SIG-M5 (cell line): ENCODE measurements at regions not wholly inside any gene's neighbourhood (a gene's known extent, or its start where the extent isn't known, plus 50 kb on each side); places are given as distances from the start of the nearest gene placed in this dataset.
"Not testable (repeated sequence)": the region's sequence is repeated elsewhere in the genome, so short reads cannot be mapped to it uniquely, and the experiment has no call there.

Experiments used
- DNase-seq: peaks from one replicate; lab custom pipeline; 2025; lab: John Stamatoyannopoulos, UW

DNA sequence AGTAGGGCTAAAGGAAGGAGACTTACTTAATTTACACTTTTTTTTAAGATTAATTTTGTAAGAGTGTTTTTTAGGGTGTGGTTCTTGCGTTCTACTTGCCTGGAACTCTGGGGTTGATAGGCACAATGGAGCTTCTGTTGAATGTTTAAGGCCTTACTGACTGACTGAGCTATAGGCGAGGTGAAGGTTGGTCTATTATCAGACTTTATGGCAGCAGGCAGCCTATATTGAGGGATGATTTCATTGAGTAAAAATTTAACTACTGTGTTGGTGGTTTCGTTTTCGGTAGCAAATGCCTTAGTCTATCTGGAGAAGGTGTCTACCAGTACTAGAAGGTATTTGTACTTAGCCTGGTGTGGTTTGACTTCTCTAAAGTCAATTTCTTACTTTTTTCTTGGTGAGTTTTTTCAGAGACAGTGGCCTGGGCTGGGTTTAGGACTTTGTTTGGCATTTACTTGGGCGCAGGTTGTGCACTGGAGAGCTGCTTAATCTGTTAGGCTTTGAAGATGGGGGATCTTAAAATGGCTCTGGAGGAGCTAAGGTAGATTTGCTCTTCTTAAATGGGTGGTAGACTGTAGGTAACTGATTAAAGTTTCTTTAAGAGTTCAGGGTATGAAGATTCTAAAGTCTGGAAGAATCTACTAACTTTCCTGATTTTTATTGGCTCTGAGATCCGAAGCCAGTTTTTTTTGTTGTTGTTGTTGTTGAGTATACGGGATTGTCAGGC is 164.5 kb upstream of the CCZ1B start:
- DNase-seq: not testable (repeated sequence)

DNA sequence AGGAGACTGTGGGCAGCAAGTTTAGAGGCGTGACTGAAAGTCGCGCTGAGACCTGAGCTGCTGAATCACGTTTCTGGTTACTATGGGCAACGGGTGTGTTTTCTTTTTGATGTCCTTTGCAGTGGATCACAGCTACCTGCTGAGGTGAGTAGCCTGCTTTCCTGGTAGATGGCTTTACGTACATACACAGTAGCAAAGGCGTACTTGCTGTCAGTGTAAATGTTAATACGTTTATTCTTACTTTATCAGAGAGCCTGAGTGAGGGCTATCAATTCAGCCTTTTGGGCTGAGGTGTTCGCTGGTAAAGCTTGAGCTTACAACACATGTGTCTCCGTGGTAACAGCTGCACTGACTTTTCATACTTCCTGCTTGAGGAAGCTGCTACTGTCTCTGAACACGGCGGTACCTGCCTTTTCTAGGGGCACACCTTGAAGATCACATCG is 165.1 kb upstream of the CCZ1B start:
- not testable (repeated sequence) for DNase-seq

DNA sequence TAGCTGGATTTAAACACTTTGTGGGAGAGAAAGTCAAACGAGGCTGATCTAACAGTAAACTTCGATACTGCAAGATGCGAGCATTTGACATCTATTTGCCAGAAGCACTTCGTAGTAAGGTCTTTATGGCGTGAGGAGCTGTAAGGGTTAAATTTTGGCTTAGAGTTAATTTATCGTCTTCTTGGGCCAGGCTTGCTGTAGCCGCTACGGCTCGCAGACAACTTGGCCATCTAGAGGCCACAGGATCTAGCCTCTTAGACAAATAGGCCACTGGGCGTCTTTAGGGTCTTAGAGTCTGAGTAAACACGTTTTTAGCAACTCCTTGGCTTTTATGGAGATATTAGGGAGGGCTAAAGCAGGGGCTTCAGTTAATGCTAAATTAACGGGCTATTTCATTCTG is 165.6 kb upstream of the CCZ1B start:
- not testable (repeated sequence) for DNase-seq

DNA sequence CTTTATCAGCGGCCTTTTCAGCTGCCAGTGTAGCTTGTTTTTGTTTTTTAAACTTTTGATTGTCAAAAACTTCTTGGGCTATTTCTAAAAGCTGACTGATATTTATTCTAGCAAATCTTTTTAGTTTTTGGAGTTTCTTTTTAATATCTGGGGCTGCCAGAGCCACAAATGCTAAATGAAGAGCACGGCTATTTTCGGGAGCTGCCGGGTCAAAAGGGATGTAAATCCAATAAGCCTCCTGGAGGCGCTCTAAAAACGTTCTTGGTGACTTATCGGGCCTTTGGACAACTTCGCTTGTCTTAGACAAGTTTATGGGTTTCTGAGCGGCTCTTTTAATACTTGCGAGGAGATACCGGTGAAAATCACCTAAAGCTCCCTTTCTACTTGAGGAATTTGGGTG is 166.1 kb upstream of the CCZ1B start:
- not testable (repeated sequence) for DNase-seq

DNA sequence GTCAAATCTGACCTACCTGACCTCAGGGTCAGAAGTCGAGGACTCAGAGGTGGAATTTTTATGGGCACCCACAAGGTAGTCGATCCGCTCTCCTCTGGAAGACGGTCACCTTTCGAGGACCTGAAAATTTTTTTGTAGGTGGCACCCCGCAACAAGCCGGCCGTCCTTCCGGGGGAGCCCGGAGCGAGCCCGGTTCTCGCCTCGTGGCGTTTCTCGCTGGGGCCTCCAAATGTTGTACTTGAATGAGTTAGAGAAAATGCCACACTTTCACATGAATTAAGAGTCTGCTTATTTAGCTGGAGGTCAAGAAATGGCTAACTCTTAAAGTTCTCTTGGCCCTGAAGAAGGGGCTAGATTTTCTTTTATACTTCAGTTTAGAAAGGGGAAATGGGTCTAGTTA is 169.0 kb upstream of the CCZ1B start:
- DNase-seq: not testable (repeated sequence)

DNA sequence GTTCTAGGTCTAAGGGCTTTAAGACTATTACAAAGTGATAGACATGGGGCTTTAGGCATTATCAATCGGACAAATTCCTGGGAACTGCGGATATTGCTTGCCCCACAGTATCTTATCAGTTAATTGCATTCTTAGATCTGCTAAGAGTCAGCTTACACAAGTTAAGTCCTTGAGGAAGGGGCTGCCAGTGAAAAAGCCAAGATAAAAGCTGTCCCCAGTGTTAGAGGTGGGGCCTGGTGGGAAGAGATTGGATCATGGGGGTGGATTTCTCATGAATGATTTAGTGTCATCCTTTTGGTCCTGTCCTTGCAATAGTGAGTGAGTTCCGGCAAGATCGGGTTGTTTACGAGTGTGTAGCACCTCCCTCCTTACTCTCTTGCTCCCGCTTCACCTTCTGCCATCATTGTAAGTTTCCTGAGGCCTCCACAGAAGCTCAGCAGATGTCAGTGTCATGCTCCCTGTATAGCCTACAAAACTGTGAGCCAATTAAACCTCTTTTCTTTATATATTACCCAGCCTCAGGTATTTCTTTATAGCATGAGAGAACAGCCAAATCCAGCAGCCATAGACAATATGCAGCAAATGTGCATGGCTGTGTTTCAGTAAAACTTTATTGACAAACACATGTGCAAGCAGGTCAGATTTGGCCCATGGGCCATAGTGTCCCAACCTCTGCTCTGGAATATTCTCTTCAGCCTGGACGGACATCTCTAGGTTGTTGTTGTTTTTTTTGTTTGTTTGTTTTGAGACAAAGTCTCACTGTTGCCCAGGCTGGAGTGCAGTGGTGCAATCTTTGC is 169.6 kb upstream of the CCZ1B start:
- not testable (repeated sequence) for DNase-seq

DNA sequence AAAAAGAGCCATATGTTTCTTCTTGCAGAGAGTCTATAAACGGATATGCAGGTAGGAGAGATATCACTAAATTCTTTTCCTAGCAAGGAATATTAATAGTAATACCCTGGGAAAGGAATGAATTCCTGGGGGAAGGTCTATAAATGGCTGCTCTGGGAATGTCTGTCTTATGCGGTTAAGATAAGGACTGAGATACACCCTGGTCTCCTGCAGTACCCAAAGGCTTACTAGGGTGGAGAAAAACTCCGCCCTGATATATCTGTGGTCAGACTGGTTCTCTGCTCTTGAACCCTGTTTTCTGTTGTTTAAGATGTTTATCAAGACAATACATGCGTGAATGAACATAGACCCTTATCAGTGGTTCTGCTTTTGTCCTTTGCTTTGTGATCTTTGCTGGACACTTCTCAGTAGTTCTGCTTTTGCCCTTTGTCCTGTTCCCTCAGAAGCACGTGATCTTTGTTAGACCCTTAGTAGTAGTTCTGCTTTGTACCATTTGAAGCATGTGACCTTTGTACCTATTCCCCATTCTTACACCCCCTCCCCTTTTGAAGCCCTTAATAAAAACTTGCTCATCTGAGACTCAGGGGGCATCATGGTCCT is 173.1 kb upstream of the CCZ1B start:
- DNase-seq: not testable (repeated sequence)

DNA sequence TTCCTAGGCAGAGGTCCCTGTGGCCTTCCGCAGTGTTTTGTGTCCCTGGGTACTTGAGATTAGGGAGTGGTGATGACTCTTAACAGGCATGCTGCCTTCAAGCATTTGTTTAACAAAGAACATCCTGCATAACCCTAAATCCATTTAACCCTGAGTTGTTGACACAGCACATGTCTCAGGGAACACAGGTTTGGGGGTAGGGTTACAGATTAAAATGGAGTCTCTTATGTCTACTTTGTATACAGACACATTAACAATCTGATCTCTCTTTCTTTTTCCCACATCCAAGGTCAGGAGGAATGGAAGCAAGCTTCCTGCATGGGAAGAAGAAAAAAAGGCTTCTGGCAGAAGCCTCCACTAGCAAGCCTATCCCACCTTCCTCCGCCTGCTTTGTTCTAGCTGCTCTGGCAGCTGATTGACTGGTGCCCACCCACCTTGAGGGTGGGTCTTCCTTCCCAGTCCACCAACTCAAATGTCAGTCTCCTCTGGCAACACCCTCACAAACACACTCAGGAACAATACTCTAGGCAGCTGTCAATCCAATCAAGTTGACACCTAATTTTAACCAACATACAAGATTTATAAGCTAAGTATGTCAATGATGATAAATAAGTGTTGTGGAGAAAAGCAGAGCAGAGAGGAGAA is 176.5 kb upstream of the CCZ1B start:
- DNase-seq: no peak

DNA sequence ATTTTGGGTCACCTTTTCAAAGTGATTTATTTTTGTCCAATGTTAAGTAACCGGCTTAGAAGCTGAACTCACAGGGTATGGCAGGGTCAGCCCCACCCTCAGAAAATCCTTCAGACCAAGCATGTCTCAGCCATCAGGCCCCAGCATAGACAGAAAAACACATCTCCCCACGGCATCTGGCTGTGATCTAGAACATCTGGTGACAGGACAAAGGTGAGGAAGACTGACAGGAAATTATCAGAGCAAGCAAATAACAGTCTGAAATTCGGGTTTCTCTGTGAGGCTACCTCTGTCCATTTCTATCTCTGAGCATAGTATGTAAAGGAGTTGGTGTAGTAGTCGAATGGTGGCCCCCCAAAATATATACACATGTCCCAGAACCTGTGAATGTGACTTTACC is 177.0 kb upstream of the C1GALT1 start:
- no peak for DNase-seq

DNA sequence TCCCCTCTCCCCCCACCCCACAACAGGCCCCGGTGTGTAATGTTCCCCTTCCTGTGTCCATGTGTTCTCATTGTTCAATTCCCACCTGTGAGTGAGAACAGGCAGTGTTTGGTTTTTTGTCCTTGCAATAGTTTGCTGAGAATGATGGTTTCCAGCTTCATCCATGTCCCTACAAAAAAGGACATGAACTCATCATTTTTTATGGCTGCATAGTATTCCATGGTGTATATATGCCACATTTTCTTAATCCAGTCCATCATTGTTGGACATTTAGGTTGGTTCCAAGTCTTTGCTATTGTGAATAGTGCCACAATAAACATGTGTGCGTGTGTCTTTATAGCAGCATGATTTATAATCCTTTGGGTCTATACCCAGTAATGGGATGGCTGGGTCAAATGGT is 176.4 kb upstream of the C1GALT1 start:
- DNase-seq: not testable (repeated sequence)

DNA sequence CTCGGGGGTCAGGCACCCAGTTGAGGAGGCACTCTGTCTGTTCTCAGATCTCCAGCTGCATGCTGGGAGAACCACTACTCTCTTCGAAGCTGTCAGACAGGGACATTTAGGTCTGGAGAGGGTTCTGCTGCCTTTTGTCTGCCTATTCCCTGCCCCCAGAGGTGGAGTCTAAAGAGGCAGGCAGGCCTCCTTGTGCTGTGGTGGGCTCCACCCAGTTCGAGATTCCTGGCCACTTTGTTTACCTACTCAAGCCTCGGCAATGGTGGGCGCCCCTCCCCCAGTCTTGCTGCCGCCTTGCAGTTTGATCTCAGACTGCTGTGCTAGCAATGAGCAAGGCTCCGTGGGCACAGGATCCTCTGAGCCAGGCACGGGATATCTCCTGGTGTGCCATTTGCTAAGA is 171.1 kb upstream of the C1GALT1 start:
- not testable (repeated sequence) for DNase-seq

DNA sequence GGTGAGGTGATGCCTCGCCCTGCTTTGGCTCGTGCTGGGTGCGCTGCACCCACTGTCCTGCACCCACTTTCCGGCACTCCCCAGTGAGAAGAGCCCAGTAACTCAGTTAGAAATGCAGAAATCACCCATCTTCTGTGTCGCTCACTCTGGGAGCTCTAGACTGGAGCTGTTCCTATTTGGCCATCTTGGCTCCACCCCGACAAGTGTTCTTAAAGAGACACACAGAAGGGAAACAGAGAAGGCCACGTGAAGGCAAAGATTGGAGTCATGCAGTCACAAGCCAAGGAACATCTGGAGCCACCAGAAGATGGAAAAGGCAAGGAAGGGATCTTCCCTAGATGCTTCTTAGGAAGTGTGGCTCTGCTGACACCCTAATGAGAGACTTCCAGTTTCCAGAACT is 170.6 kb upstream of the C1GALT1 start:
- not testable (repeated sequence) for DNase-seq

DNA sequence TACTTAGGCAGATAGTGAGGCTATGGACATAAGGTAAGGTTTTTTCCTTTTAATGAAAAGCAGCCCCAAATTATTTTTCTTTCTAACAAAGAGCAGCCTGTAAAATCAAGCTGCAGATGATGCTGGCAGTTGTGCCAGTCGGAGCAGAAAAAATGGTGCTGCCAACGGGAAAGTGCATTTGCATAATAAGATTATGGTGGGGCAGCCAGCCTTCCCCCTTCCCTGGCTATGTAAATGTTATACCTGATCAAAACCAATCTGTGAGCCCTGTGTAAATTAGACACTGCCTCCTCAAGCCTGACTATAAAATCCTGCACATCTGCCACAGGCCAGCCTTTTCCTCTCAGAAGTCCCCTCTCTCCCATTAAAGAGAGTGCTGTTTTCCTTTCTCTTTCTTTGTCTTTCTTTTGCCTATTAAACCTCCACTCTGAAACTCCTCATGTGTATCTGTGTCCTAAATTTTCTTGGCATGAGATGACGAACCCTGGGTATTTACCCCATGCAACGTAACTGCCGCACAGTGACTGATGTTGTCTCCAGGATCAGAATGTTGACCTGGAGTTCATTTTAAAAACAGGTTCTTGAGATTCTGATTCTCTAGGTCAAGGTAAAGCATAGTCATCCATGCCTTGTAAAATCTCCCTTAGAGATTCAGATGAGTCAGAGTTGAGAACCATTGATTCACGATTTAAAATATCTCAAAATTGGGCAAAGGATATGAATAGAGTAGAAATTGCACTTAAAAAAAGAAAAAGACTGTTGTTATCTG is 167.3 kb upstream of the C1GALT1 start:
- no peak for DNase-seq

DNA sequence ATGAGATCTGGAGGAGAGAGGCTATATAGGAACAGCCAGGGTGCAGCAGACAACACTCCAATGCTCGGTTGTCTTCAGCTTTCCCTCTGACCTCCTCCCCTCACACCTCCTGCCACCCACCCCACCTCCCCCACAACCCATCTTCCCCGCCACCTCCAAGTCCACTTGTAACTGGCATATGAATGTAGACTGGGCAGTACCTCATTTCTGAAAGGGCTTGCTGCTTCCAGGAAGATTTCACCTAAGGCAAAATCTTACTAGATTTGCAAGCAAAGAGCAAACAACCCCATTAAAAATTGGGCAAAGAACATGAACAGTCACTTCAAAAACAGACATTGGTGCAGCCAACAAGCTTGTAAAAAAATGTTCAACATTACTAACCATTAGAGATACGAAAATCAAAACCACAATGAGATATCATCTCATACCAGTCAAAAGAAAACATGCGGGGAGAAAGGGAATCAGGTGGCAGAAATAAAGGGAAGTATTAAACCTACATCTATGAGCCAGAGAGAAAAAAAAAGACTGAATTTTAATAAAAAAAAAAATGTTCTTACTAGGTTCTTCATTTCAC is 164.6 kb upstream of the C1GALT1 start:
- DNase-seq: no peak

DNA sequence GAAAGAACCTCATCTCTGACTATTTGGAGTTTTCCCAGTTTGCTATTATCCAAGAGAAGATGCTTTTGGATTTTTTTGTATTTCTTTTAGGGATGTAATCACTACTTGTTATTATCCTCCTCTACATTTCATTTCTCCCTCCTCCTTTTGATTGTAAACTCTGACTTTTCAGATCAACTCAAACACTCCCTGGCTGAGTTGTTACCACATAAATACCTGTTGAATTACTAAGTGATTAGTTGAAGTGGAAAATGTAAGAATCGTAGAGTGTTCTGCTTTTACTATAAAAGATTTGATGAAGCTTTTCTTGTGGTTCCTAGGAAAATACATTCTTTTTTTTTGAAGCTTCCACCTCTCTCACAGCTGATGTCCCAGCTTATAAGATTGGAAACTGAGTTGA is 164.1 kb upstream of the C1GALT1 start:
- no peak for DNase-seq

DNA sequence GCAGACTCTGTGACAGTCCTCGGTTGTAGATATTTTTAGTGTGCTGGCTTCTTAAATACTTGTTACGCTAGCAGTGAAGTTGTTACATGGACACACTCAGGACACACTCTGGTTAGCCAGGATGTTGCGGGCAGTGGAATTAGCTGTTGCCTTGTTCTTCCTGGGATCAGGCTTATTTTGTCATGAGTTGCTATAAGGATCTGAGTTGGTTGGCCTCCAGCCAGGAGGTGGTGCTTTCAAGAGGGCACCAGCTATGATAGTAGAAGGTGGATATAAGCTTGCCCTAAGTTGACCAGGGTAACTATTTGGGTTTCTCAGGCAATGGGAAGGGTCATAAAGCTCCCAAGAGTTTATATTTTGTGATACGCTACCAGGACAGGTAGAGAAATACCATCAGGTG is 150.1 kb upstream of the C1GALT1 start:
- no peak for DNase-seq

DNA sequence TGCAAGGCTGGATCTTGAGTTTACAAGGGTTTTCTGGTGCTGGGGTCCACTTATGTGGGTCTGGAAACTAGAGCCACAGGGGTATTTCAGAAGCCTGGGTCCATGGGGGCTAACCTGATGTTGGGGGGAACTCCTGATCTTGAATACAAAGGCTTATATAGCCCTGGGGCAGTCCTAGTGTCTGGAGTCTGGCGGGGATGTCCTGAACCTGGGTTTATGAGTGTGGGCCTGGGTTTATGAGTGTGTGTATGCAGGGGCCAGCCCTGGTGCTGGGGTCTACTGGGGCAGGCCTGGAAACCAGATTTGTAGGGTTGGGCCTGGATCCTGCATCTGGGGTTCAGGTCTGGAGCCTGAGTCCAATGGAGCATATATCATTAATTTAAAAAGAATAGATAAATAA is 146.5 kb upstream of the C1GALT1 start:
- no peak for DNase-seq

DNA sequence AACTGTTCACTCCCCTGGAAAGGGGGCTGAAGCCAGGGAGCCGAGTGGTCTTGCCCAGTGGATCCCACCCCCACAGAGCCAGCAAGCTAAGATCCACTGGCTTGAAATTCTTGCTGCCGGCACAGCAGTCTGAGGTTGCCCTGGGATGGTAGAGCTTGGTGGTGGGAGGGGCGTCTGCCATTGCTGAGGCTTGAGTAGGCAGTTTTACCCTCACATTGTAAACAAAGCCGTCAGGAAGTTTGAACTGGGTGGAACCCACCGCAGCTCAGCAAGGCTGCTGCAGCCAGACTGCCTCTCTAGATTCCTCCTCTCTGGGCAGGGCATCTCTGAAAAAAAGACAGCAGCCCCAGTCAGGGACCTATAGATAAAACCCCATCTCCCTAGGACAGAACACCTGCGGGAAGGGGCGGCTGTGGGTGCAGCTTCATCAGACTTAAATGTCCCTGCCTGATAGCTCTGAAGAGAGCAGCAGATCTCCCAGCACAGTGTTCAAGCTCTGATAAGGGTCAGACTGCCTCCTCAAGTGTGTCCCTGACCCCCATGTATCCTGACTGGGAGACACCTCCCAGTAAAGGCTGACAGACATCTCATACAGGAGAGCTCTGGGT is 140.0 kb upstream of the C1GALT1 start:
- not testable (repeated sequence) for DNase-seq

DNA sequence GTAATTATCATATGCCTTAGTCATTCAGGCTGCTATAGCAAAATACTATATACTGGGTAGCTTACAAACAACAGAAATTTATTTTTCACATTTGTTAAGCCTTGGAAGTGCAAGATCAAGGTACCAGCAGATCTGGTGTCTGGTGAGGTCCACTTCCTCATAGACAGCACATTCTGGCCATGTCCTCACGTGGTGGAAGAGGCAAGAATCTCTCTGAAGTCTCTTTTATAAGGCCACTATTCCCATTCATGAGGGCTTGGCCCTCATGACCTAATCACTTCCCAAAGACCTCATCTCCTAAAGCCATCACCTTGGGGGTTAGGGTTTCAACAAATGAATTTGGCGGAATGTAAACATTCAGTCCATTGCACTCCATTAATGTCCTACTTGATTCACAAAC is 137.5 kb upstream of the C1GALT1 start:
- no peak for DNase-seq

DNA sequence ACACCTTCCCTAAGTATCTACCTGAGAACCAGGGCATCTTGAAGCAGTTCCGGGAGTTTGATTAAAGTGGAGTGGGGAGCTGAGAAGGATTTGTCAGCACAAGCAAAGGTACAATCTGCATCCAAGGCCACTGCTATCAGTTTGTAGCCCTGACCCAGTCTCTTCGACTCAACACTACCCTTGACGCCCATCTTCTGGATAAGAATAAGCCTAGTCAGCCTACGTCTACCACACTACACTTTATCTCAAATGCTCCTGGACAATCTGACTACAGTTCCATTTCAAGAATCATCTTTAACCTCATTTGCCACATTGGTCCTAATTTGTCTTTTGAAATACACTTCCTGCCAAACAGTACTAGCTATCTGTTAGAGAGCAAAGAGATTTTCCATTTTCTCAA is 134.1 kb upstream of the C1GALT1 start:
- no peak for DNase-seq
